ENCODE measurements at regions not wholly inside any gene's neighbourhood (a gene's known extent, or its start where the extent isn't known, plus 50 kb on each side); places are given as distances from the start of the nearest gene placed in this dataset.

DNA sequence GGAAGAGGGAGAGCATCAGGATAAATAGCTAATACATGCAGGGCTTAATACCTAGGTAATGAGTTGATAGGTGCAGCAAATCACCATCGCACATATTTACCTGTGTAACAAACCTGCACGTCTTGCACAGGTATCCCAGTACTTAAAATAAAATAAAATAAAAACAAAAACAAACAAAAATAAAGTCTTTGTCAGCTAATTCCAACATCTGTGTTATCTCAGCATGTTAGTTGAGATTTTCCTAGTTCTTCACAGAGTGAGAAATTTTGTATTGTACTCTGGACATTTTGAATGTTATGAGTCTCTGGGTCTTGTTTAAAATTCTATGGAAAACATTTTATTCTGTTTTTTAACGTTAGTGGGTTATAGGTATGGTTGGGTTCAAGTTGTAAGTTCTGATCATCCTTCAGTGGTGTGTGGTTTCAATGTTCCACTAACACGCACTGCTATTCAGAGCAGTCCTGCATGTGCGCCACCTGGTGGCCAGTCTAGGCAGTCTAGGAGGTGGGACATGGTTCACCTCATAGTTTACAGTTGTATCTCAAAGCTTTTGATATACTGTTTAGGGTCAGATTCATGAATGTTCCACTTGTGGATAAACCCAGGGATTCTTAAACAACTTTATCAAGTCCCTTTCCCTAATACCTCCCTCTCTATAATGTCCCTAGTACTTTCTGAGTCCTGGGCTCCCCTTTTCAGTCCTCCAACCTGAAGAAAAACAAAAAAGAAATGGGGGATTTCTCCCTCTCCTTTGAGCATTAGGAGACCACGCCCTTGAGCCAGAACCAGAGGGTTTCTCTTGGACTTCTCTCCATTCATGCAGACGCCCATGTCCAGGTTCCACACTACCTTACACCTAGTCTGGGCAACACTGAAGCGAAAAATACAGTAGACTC, 213.4 kb upstream of the GATA6 start:
- in situ Hi-C loops (cut with MboI), result loop anchor here (5.0 to 10.0 kb wide), 3 partner anchors 59 to 761 kb away; no protein-coding TSS in a partner anchor
- Histone ChIP-seq H3K27ac (ENCODE audit: control insufficient read depth, insufficient read depth) (no peak overlapping the region), H3K79me2 (ENCODE audit: control insufficient read depth, insufficient read depth, low read length) (no peaks in the 10 kb centered on the region), H3K4me1 (ENCODE audit: control insufficient read depth, insufficient read depth, low read length) (no peaks in the 10 kb centered on the region), H3K9ac (ENCODE audit: control insufficient read depth, insufficient read depth, low read length) (no peak overlapping the region), H3K4me3 (no peak overlapping the region), H2AFZ (ENCODE audit: control insufficient read depth, low read depth, low read length) (no peak overlapping the region), H3K27me3 (replicated peaks in 1 of 2; ENCODE audit: control insufficient read depth in 2 of 2, insufficient read depth in 2 of 2, low read length in 1 of 2) (no peaks in the 10 kb centered on the region), H3K4me2 (ENCODE audit: control insufficient read depth, insufficient read depth) (no peak overlapping the region), H3K36me3 (ENCODE audit: control insufficient read depth in 2 of 2, insufficient read depth in 2 of 2, low read length in 1 of 2) (no peaks in the 10 kb centered on the region), H4K20me1 (ENCODE audit: control insufficient read depth, insufficient read depth) (no peaks in the 10 kb centered on the region), H3K9me3 (replicated peaks; ENCODE audit: control insufficient read depth, insufficient read depth, low read length) (no peaks in the 10 kb centered on the region)
- ATAC-seq (peak; percentile 100), DNase-seq (ENCODE audit: low read depth, low spot score) (peak; percentile 4), FAIRE-seq (peak; percentile 86)
- BruUV-seq (replicated peaks), result no TSS peak
- ChIA-PET POLR2A (no interaction called here), CTCF (interaction anchor here (0.6 to 2.1 kb wide), 18 partner anchors 9 to 764 kb away, joined by 3 to 10 read pairs (median 4); no protein-coding TSS in a partner anchor), SMC1A (ENCODE audit: uncharacterized antibody, unreplicated experiment) (interaction anchor here (0.8 to 1.0 kb wide), 2 partner anchors 35 to 58 kb away, joined by 3 to 5 read pairs; no protein-coding TSS in a partner anchor), RAD21 (ENCODE audit: unreplicated experiment) (interaction anchor here (0.9 to 1.7 kb wide), 2 partner anchors 84 to 467 kb away, joined by 3 read pairs; no protein-coding TSS in a partner anchor)
- WGBS (ENCODE audit: insufficient coverage, insufficient replicate concordance, low lambda C conversion rate, missing lambda C conversion rate), result 24% methylated on average over 8 of the region's 8 CpGs
- intact Hi-C loops (cut with micrococcal nuclease; ENCODE audit: unreplicated experiment), result loop anchor here (1.0 to 5.0 kb wide), 5 partner anchors 42 to 761 kb away; no protein-coding TSS in a partner anchor
- TF ChIP-seq EP300 (IDR thresholded peaks at IDR 0.05; ENCODE audit: borderline replicate concordance in 1 of 2, control insufficient read depth in 1 of 2, low read depth in 2 of 2, low read length in 2 of 2), result no peak
- no peak for TF ChIP-seq GATAD2B (conservative IDR thresholded peaks at IDR 0.05; ENCODE audit: low read depth)
- TF ChIP-seq, protein P1, sequence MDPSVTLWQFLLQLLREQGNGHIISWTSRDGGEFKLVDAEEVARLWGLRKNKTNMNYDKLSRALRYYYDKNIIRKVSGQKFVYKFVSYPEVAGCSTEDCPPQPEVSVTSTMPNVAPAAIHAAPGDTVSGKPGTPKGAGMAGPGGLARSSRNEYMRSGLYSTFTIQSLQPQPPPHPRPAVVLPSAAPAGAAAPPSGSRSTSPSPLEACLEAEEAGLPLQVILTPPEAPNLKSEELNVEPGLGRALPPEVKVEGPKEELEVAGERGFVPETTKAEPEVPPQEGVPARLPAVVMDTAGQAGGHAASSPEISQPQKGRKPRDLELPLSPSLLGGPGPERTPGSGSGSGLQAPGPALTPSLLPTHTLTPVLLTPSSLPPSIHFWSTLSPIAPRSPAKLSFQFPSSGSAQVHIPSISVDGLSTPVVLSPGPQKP (IDR thresholded peaks at IDR 0.05; ENCODE audit: low read depth, low read length), result no peak
- TF ChIP-seq, protein P2, sequence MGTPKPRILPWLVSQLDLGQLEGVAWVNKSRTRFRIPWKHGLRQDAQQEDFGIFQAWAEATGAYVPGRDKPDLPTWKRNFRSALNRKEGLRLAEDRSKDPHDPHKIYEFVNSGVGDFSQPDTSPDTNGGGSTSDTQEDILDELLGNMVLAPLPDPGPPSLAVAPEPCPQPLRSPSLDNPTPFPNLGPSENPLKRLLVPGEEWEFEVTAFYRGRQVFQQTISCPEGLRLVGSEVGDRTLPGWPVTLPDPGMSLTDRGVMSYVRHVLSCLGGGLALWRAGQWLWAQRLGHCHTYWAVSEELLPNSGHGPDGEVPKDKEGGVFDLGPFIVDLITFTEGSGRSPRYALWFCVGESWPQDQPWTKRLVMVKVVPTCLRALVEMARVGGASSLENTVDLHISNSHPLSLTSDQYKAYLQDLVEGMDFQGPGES (IDR thresholded peaks at IDR 0.05), result no peak
- TF ChIP-seq, protein P3, sequence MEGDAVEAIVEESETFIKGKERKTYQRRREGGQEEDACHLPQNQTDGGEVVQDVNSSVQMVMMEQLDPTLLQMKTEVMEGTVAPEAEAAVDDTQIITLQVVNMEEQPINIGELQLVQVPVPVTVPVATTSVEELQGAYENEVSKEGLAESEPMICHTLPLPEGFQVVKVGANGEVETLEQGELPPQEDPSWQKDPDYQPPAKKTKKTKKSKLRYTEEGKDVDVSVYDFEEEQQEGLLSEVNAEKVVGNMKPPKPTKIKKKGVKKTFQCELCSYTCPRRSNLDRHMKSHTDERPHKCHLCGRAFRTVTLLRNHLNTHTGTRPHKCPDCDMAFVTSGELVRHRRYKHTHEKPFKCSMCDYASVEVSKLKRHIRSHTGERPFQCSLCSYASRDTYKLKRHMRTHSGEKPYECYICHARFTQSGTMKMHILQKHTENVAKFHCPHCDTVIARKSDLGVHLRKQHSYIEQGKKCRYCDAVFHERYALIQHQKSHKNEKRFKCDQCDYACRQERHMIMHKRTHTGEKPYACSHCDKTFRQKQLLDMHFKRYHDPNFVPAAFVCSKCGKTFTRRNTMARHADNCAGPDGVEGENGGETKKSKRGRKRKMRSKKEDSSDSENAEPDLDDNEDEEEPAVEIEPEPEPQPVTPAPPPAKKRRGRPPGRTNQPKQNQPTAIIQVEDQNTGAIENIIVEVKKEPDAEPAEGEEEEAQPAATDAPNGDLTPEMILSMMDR (IDR thresholded peaks at IDR 0.05 in 2 of 3, conservative IDR thresholded peaks at IDR 0.05 in 1 of 3; ENCODE audit: control insufficient read depth in 2 of 3, extremely low read depth in 1 of 3, insufficient read depth in 1 of 3, low read depth in 3 of 3, low read length in 3 of 3), result peak; percentile 86 to 94 (median 92)
- no peak for TF ChIP-seq PAX5 (IDR thresholded peaks at IDR 0.05; ENCODE audit: borderline replicate concordance, low read depth, low read length)
- TF ChIP-seq ZBED1 (IDR thresholded peaks at IDR 0.05; ENCODE audit: borderline replicate concordance), result no peak
- TF ChIP-seq, protein P4, sequence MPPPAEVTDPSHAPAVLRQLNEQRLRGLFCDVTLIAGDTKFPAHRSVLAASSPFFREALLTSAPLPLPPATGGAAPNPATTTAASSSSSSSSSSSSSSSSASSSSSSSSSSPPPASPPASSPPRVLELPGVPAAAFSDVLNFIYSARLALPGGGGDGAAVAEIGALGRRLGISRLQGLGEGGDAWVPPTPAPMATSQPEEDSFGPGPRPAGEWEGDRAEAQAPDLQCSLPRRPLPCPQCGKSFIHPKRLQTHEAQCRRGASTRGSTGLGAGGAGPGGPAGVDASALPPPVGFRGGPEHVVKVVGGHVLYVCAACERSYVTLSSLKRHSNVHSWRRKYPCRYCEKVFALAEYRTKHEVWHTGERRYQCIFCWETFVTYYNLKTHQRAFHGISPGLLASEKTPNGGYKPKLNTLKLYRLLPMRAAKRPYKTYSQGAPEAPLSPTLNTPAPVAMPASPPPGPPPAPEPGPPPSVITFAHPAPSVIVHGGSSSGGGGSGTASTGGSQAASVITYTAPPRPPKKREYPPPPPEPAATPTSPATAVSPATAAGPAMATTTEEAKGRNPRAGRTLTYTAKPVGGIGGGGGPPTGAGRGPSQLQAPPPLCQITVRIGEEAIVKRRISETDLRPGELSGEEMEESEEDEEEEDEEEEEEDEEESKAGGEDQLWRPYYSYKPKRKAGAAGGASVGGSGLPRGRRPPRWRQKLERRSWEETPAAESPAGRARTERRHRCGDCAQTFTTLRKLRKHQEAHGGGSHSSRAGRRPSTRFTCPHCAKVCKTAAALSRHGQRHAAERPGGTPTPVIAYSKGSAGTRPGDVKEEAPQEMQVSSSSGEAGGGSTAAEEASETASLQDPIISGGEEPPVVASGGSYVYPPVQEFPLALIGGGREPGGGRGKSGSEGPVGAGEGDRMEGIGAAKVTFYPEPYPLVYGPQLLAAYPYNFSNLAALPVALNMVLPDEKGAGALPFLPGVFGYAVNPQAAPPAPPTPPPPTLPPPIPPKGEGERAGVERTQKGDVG (CRISPR knock-in tag; IDR thresholded peaks at IDR 0.05), result no peak
- peak; percentile 42; the same call in 1 of the 2 replicates for TF ChIP-seq YY1 (IDR thresholded peaks at IDR 0.05; ENCODE audit: low read depth, low read length)
- TF ChIP-seq RAD21 (IDR thresholded peaks at IDR 0.05; ENCODE audit: insufficient read depth, low read depth, low read length), result peak; percentile 73
- TF ChIP-seq ZNF622 (IDR thresholded peaks at IDR 0.05), result no peak
- no peak for TF ChIP-seq EZH2 (IDR thresholded peaks at IDR 0.05; ENCODE audit: borderline replicate concordance, control insufficient read depth, low read depth, low read length)
- TF ChIP-seq MYC (IDR thresholded peaks at IDR 0.05; ENCODE audit: insufficient read depth, insufficient read length, insufficient replicate concordance, low read length, severe bottlenecking), result no peak
